GM12865 (cell line): ENCODE measurements at regions not wholly inside any gene's neighbourhood (a gene's known extent, or its start where the extent isn't known, plus 50 kb on each side); places are given as distances from the start of the nearest gene placed in this dataset.

Experiments
- DNase-seq: peaks from one replicate; pipeline ENCODE4 v3.0.0; 2010; ENCODE audit warnings: low read depth
- H3K4me3 ChIP-seq: 2 replicates; pipeline ENCODE4 v1.5.1; 2011; ENCODE audit warnings: mild to moderate bottlenecking, low read depth, low read length, control low read depth
- CTCF ChIP-seq: IDR thresholded peaks from 2 replicates; pipeline ENCODE4 v1.5.1; 2011; ENCODE audit warnings: low read length, control low read depth, low read depth, inconsistent platforms; ENCODE audit not compliant: insufficient read depth; ENCODE audit errors: missing control alignments

GRCh38 chr17:36885153-36885735, 52.0 kb upstream of the LHX1 start:
- DNase-seq, result no peak

GRCh38 chr17:36885771-36886377, 51.4 kb upstream of the LHX1 start:
- no peak overlapping the region for H3K4me3 ChIP-seq
- DNase-seq, result no peak
- no peak for TF ChIP-seq CTCF

More at GRCh38 chr17:36885153-36885735, 52.0 kb upstream of the LHX1 start:
- no peak overlapping the region for H3K4me3 ChIP-seq
- TF ChIP-seq CTCF, result no peak
